Hepatocyte (in vitro differentiated cells): ENCODE measurements at regions not wholly inside any gene's neighbourhood (a gene's known extent, or its start where the extent isn't known, plus 50 kb on each side); places are given as distances from the start of the nearest gene placed in this dataset.

ENCODE experiments used
- EZH2 ChIP-seq: fragments of 200-600 bp; sonication (generic); IDR thresholded peaks from 2 replicates; pipeline ENCODE4 v1.6.1; 2016; ENCODE audit warnings: antibody characterized with exemption, mild to moderate bottlenecking, borderline replicate concordance
- TF ChIP-seq, protein P1 (sequence below): fragments of 200-600 bp; sonication (generic); IDR thresholded peaks from 2 replicates; pipeline ENCODE4 v1.5.1; 2016; ENCODE audit warnings: antibody characterized with exemption, mild to moderate bottlenecking; ENCODE audit not compliant: poor library complexity

DNA sequence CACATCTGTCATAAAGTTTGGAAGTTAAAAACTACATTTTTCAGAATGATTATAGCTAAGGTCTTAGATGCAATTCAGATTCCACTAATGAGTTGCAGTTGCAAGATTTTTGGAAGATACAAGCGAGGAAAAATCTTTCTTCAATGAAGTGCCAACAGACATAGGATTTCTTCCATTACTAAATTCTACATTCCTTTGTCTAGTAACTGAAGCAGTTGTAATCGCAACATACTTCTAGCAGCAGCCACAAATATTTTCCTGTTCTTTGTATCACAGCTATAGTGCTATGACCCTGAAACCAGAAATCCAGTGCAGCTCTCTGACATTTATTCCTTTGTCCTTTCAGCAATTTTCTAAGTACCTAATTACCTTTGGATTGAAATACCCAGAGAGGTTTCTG is 225.2 kb upstream of the SLIT2 start:
- TF ChIP-seq, protein P1, sequence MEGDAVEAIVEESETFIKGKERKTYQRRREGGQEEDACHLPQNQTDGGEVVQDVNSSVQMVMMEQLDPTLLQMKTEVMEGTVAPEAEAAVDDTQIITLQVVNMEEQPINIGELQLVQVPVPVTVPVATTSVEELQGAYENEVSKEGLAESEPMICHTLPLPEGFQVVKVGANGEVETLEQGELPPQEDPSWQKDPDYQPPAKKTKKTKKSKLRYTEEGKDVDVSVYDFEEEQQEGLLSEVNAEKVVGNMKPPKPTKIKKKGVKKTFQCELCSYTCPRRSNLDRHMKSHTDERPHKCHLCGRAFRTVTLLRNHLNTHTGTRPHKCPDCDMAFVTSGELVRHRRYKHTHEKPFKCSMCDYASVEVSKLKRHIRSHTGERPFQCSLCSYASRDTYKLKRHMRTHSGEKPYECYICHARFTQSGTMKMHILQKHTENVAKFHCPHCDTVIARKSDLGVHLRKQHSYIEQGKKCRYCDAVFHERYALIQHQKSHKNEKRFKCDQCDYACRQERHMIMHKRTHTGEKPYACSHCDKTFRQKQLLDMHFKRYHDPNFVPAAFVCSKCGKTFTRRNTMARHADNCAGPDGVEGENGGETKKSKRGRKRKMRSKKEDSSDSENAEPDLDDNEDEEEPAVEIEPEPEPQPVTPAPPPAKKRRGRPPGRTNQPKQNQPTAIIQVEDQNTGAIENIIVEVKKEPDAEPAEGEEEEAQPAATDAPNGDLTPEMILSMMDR: no peak
- TF ChIP-seq EZH2: no peak
